Colonic mucosa (tissue), 4 donors: ENCODE measurements at regions not wholly inside any gene's neighbourhood (a gene's known extent, or its start where the extent isn't known, plus 50 kb on each side); places are given as distances from the start of the nearest gene placed in this dataset.

Experiments
- DNase-seq: peaks from one replicate; pipeline ENCODE4 v3.0.0-alpha.2; 2020
- H3K27ac ChIP-seq: fragments of 200-600 bp; one replicate; pipeline ENCODE4 v1.8.0; 2021
- H3K27me3 ChIP-seq: fragments of 200-600 bp; one replicate; pipeline ENCODE4 v1.8.0; 2021
- H3K36me3 ChIP-seq: fragments of 200-600 bp; one replicate; pipeline ENCODE4 v1.8.0; 2021
- H3K4me1 ChIP-seq: fragments of 200-600 bp; one replicate; pipeline ENCODE4 v1.8.0; 2021; ENCODE audit warnings: mild to moderate bottlenecking
- H3K4me3 ChIP-seq: fragments of 200-600 bp; one replicate; pipeline ENCODE4 v1.8.0; 2021
- H3K9ac ChIP-seq, 2 donors: one replicate each; pipeline ENCODE4 v1.7.0; 2013; ENCODE audit warnings: control low read depth in 2 of 2, low read depth in 2 of 2, low read length in 2 of 2
- H3K9me3 ChIP-seq: fragments of 200-600 bp; one replicate; pipeline ENCODE4 v1.8.0; 2021
- CTCF ChIP-seq: fragments of 200-600 bp; IDR thresholded peaks from one replicate; pipeline ENCODE4 v1.8.0; 2022; ENCODE audit warnings: antibody characterized with exemption, mild to moderate bottlenecking
- intact Hi-C: fragments of 100-400 bp; cut with DNase I; formaldehyde crosslinking; loops from one replicate; pipeline ENCODE4 v1.14.1; 2022
- donor health status: healthy.
- donor health status: DM: no; HTN: no; CAD: no.
- donor health status: DM: no; HTN: no; CAD: no.

DNA sequence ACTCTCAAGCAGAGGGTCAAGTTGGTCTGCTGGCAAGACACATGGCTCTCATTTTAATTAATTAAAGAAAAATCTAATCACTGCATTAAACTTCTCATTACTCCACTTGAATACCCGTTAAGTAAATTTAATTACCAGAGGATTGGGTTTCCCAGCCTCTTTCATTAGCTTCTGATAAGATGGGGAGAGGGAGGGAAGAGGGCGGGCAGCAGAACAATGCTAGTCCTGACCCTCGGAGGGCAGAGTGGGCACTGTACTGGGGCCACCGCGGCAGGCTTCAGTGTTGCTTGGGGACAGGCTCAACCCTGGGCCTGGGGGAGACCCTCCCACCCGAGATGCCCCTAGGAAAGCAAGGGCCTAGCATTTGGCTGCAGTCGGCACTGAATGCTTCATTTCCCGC lies 55.6 kb upstream of the LINGO1 start:
- no peak overlapping the region for H3K27ac ChIP-seq
- H3K9ac ChIP-seq, result no peak overlapping the region
- no peaks in the 10 kb centered on the region for H3K27me3 ChIP-seq
- H3K36me3 ChIP-seq, result no peaks in the 10 kb centered on the region
- TF ChIP-seq CTCF, result no peak
- no peak for DNase-seq
- intact Hi-C loops, result no loop called here
- no peaks in the 10 kb centered on the region for H3K4me1 ChIP-seq
- H3K4me3 ChIP-seq, result no peak overlapping the region
- no peaks in the 10 kb centered on the region for H3K9me3 ChIP-seq

- H3K4me3 ChIP-seq, result no peak overlapping the region
- H3K36me3 ChIP-seq, result no peaks in the 10 kb centered on the region
- H3K27me3 ChIP-seq, result no peaks in the 10 kb centered on the region
- TF ChIP-seq CTCF, result no peak
- no peak for DNase-seq
- no peak overlapping the region for H3K27ac ChIP-seq
- intact Hi-C loops, result no loop called here
- H3K9ac ChIP-seq, result no peak overlapping the region
- no peaks in the 10 kb centered on the region for H3K4me1 ChIP-seq
- no peaks in the 10 kb centered on the region for H3K9me3 ChIP-seq
These were observed 52.5 kb upstream of the LINGO1 start for GRCh38 chr15:77685082-77685815.

DNA sequence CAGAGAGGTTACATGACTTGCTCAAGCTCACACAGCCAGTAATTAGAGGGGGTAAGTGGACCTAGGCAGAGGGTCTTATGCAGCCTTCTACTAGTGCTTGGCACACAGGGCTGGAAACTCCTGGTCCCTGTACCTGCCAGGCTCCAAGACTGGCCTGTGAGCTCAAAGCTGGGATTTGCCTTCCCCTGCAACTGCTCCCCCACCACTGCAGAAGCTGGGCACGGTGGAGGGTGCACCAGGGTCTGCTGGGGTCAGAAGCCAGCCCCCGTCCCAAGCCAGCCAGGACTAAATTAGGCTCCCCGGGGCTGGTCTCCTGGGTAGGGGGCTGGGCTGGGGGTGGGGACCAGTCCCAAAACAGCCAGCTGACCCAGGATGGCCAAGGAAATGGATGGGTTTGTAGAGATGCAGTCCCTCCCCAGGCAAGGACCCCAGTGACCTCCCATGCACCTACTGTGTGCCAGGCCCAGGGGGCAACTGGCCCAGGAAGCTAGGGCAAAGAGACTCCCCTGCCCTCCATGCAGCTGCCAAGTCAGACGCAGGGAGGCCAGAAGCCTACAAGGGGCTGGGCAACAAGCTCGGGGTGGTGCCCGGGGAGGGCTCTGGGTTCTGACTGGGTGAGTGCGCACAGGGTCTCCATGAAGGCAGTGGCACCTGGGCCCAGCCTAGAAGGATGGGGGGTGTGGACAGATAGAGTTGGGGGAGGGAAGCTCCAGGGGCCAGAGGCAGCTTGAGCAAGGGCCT lies 51.8 kb upstream of the LINGO1 start:
- no peak overlapping the region for H3K27ac ChIP-seq
- intact Hi-C loops, result no loop called here
- H3K4me3 ChIP-seq, result no peak overlapping the region

DNA sequence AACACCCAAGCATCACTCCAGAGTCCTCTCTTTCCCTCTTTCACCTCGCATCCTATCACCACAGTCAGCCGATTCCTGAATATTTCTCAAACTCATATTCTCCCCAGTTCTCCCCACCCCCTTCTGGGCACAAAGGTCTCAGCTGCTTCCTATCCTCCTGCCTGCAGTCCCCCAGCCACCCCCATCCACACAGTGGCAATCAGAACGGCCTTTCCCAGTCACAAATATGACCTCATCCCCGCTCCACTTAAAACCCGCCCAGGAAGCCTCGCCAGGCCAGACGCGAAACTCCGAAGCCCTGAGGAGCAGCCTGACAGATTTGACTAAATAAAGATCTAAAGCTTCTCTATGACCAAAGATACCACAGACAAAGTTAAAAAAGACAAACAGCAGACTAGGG lies 49.9 kb upstream of the LINGO1 start:
- intact Hi-C loops, result no loop called here
- no peak overlapping the region for H3K27ac ChIP-seq
- no peaks in the 10 kb centered on the region for H3K27me3 ChIP-seq

More for the DNA sequence above, 51.8 kb upstream of the LINGO1 start:
- H3K9me3 ChIP-seq, result no peaks in the 10 kb centered on the region
- no peaks in the 10 kb centered on the region for H3K36me3 ChIP-seq
- DNase-seq, result no peak
- H3K4me1 ChIP-seq, result no peaks in the 10 kb centered on the region
- H3K27me3 ChIP-seq, result no peaks in the 10 kb centered on the region
- no peak for TF ChIP-seq CTCF
- no peak overlapping the region for H3K9ac ChIP-seq

More for the DNA sequence above, 49.9 kb upstream of the LINGO1 start:
- Histone ChIP-seq H3K4me1 (no peaks in the 10 kb centered on the region), H3K9me3 (no peaks in the 10 kb centered on the region), H3K4me3 (no peak overlapping the region), H3K9ac (no peak overlapping the region), H3K36me3 (no peaks in the 10 kb centered on the region)
- TF ChIP-seq CTCF, result no peak
- DNase-seq, result no peak
